IMR-90 (cell line): ENCODE measurements at regions not wholly inside any gene's neighbourhood (a gene's known extent, or its start where the extent isn't known, plus 50 kb on each side); places are given as distances from the start of the nearest gene placed in this dataset.

Source experiments
- BHLHE40 ChIP-seq: fragments of 150-350 bp; IDR thresholded peaks from 2 replicates; pipeline ENCODE4 v1.6.1; 2016; ENCODE audit warnings: mild to moderate bottlenecking, low read depth, low read length
- CEBPB ChIP-seq: IDR thresholded peaks from 2 replicates; pipeline ENCODE4 v1.6.1; 2012; ENCODE audit warnings: low read depth, low read length, improper control_type of control experiment
- CTCF ChIP-seq: conservative IDR thresholded peaks from 2 replicates; pipeline ENCODE4 v1.5.1; 2012; ENCODE audit warnings: mild to moderate bottlenecking, low read depth, low read length, improper control_type of control experiment
- ELK1 ChIP-seq: fragments of 150-350 bp; IDR thresholded peaks from 2 replicates; pipeline ENCODE4 v1.6.1; 2016; ENCODE audit warnings: low read depth, mild to moderate bottlenecking, low read length, moderate library complexity, borderline replicate concordance
- MAZ ChIP-seq: IDR thresholded peaks from 2 replicates; pipeline ENCODE4 v1.6.1; 2012; ENCODE audit warnings: low read depth, mild to moderate bottlenecking, low read length, improper control_type of control experiment, moderate library complexity, borderline replicate concordance
- MXI1 ChIP-seq: IDR thresholded peaks from 2 replicates; pipeline ENCODE4 v1.6.1; 2012; ENCODE audit warnings: low read depth, mild to moderate bottlenecking, low read length, moderate library complexity, borderline replicate concordance
- NFE2L2 ChIP-seq: fragments of 150-350 bp; IDR thresholded peaks from 2 replicates; pipeline ENCODE4 v1.6.1; 2016; ENCODE audit warnings: low read depth, mild to moderate bottlenecking, low read length
- POLR2A ChIP-seq: IDR thresholded peaks from 2 replicates; pipeline ENCODE4 v1.6.1; 2012; ENCODE audit warnings: mild to moderate bottlenecking, low read depth, low read length
- RAD21 ChIP-seq: IDR thresholded peaks from 2 replicates; pipeline ENCODE4 v1.6.1; 2012; ENCODE audit warnings: low read length, improper control_type of control experiment
- RFX5 ChIP-seq: IDR thresholded peaks from 2 replicates; pipeline ENCODE4 v1.8.0; 2012; ENCODE audit warnings: low read depth, mild to moderate bottlenecking, low read length, moderate library complexity
- SMC3 ChIP-seq: fragments of 150-350 bp; IDR thresholded peaks from 2 replicates; pipeline ENCODE4 v1.6.1; 2016; ENCODE audit warnings: low read depth, mild to moderate bottlenecking, antibody characterized with exemption, low read length, moderate library complexity

GRCh38 chr1:229108598-229109201, 162.2 kb upstream of the RAB4A start:
- TF ChIP-seq RAD21 (no peak), CTCF (no peak), CEBPB (no peak), BHLHE40 (no peak), POLR2A (no peak), NFE2L2 (no peak), MAZ (no peak), RFX5 (no peak), MXI1 (no peak), SMC3 (no peak), ELK1 (no peak)
